A549 (cell line): ENCODE measurements at regions not wholly inside any gene's neighbourhood (a gene's known extent, or its start where the extent isn't known, plus 50 kb on each side); places are given as distances from the start of the nearest gene placed in this dataset.

Experiments
- ATAC-seq, 2 experiments: fragments of 200-7000 bp in 1 of 2; fragments of >200 bp in 1 of 2; cut with Nextera tagmentation in 1 of 2; cut with Tn5 transposase in 1 of 2; 3 replicates each; pipeline versions ENCODE4 v1.8.0 to v1.9.1; 2018 to 2020; ENCODE audit warnings: mild to moderate bottlenecking in 1 of 2, moderate library complexity in 1 of 2
- CTCF ChIA-PET: fragments of 300-600 bp; sonication (Branson Sonifier 250); formaldehyde crosslinking; extraction: SDS; loops from one replicate; lab custom pipeline; 2021; ENCODE audit warnings: antibody characterized with exemption, inconsistent platforms; lab: Yijun Ruan, JAX
- POLR2A ChIA-PET: fragments of 350-600 bp; formaldehyde crosslinking; extraction: SDS; loops from one replicate; lab custom pipeline; 2021; ENCODE audit warnings: antibody characterized with exemption, inconsistent platforms; lab: Yijun Ruan, JAX
- DNase-seq, 2 experiments: peaks; one replicate each; pipeline versions ENCODE4 v3.0.0 to v3.0.0-alpha.2; 2011 to 2016; ENCODE audit warnings: low read depth in 1 of 2, low spot score in 1 of 2
- FAIRE-seq: peaks from 2 replicates; lab custom pipeline; 2011; peaks lifted over from hg19 to GRCh38; lab: Jason Lieb, UNC
- H3K27ac ChIP-seq, 2 experiments: fragments of >200 bp; sonication (Bioruptor Twin); formaldehyde crosslinking; 3 replicates each; pipeline ENCODE4 v1.5.1; 2016 to 2017
- H3K4me1 ChIP-seq: fragments of >200 bp; sonication (Bioruptor Twin); formaldehyde crosslinking; 3 replicates; pipeline ENCODE4 v1.6.1; 2016
- H3K4me2 ChIP-seq: fragments of >200 bp; sonication (Bioruptor Twin); formaldehyde crosslinking; 3 replicates; pipeline ENCODE4 v1.6.1; 2016
- H3K4me3 ChIP-seq: fragments of >200 bp; sonication (Bioruptor Twin); formaldehyde crosslinking; 3 replicates; pipeline ENCODE4 v1.5.1; 2016
- H3K9me3 ChIP-seq: fragments of >200 bp; sonication (Bioruptor Twin); formaldehyde crosslinking; 3 replicates; pipeline ENCODE4 v1.6.1; 2016
- BHLHE40 ChIP-seq: IDR thresholded peaks from 2 replicates; pipeline ENCODE4 v1.6.1; 2012; ENCODE audit warnings: low read depth, low read length, inconsistent platforms
- EHMT2 ChIP-seq: fragments of 200-600 bp; sonication (generic); IDR thresholded peaks from 2 replicates; pipeline ENCODE4 v1.6.1; 2016; ENCODE audit warnings: antibody characterized with exemption, low read depth, mild to moderate bottlenecking, moderate library complexity
- EP300 ChIP-seq, 2 experiments: fragments of >200 bp; sonication (Bioruptor Twin); formaldehyde crosslinking; IDR thresholded peaks; 2 replicates in 1 of 2; 3 replicates in 1 of 2; pipeline ENCODE4 v1.6.1; 2016 to 2017
- FOSB ChIP-seq: fragments of 250-450 bp; sonication (Bioruptor Pico); IDR thresholded peaks from 2 replicates; pipeline ENCODE4 v1.5.0; 2020; ENCODE audit warnings: mild to moderate bottlenecking, moderate library complexity
- HDAC2 ChIP-seq: fragments of 200-600 bp; sonication (generic); IDR thresholded peaks from 2 replicates; pipeline ENCODE4 v1.6.1; 2016
- HOXA7 ChIP-seq: fragments of 250-450 bp; sonication (Bioruptor Pico); IDR thresholded peaks from 2 replicates; pipeline ENCODE4 v1.5.0; 2020; ENCODE audit warnings: mild to moderate bottlenecking, moderate library complexity
- JUN ChIP-seq, 2 experiments: fragments of >200 bp; sonication (Bioruptor Twin); formaldehyde crosslinking; IDR thresholded peaks; 2 replicates in 1 of 2; 3 replicates in 1 of 2; pipeline ENCODE4 v1.6.1; 2016 to 2017
- KDM5A ChIP-seq: fragments of 200-600 bp; sonication (generic); IDR thresholded peaks from 2 replicates; pipeline ENCODE4 v1.6.1; 2016; ENCODE audit warnings: antibody characterized with exemption, mild to moderate bottlenecking
- MAFK ChIP-seq: fragments of 450-650 bp; IDR thresholded peaks from 2 replicates; pipeline ENCODE4 v1.6.1; 2014; ENCODE audit not compliant: partially characterized antibody
- MYC ChIP-seq: IDR thresholded peaks from 2 replicates; pipeline ENCODE4 v1.6.1; 2012; ENCODE audit warnings: mild to moderate bottlenecking, inconsistent platforms, low read length, improper control_type of control experiment, borderline replicate concordance
- NFE2L2 ChIP-seq: fragments of 150-350 bp; conservative IDR thresholded peaks from 2 replicates; pipeline ENCODE4 v1.6.1; 2014; ENCODE audit warnings: low read length
- PHF8 ChIP-seq: fragments of 200-600 bp; sonication (generic); IDR thresholded peaks from 2 replicates; pipeline ENCODE4 v1.6.1; 2016; ENCODE audit warnings: low read depth, mild to moderate bottlenecking, antibody characterized with exemption, moderate library complexity, borderline replicate concordance
- POLR2A ChIP-seq: IDR thresholded peaks from 2 replicates; pipeline ENCODE4 v1.6.1; 2012; ENCODE audit warnings: mild to moderate bottlenecking, low read length
- POLR2AphosphoS2 ChIP-seq: conservative IDR thresholded peaks from 2 replicates; pipeline ENCODE4 v1.6.1; 2012; ENCODE audit warnings: low read length, improper control_type of control experiment, inconsistent platforms
- RCOR1 ChIP-seq: fragments of 150-350 bp; IDR thresholded peaks from 2 replicates; pipeline ENCODE4 v1.6.1; 2014; ENCODE audit warnings: antibody characterized with exemption, low read length, low read depth
- RNF2 ChIP-seq: fragments of 200-600 bp; sonication (generic); IDR thresholded peaks from 2 replicates; pipeline ENCODE4 v1.6.1; 2016; ENCODE audit warnings: low read depth, mild to moderate bottlenecking, antibody characterized with exemption, moderate library complexity, borderline replicate concordance
- SMC3 ChIP-seq: fragments of >200 bp; sonication (Bioruptor Twin); formaldehyde crosslinking; IDR thresholded peaks from 3 replicates; pipeline ENCODE4 v1.6.1; 2018; ENCODE audit warnings: inconsistent platforms
- SREBF2 ChIP-seq: fragments of 450-650 bp; IDR thresholded peaks from 2 replicates; pipeline ENCODE4 v1.6.1; 2014; ENCODE audit warnings: mild to moderate bottlenecking, moderate library complexity
- TFCP2L1 ChIP-seq: fragments of 250-450 bp; sonication (Bioruptor Pico); IDR thresholded peaks from 2 replicates; pipeline ENCODE4 v1.5.0; 2021; ENCODE audit warnings: mild to moderate bottlenecking
- ZC3H11A ChIP-seq: fragments of 450-650 bp; IDR thresholded peaks from 2 replicates; pipeline ENCODE4 v1.6.1; 2014; ENCODE audit warnings: antibody characterized with exemption, mild to moderate bottlenecking
- ZFP36 ChIP-seq: fragments of 450-650 bp; IDR thresholded peaks from 2 replicates; pipeline ENCODE4 v1.6.1; 2014; ENCODE audit warnings: borderline replicate concordance; ENCODE audit not compliant: partially characterized antibody
- ZNF302 ChIP-seq: fragments of 250-450 bp; sonication (Bioruptor Pico); IDR thresholded peaks from 2 replicates; pipeline ENCODE4 v1.9.0; 2021; ENCODE audit warnings: inconsistent platforms, mild to moderate bottlenecking, moderate library complexity
- WGBS: methylation state at CpG from one replicate; pipeline ENCODE4 v1.1.6; 2017; ENCODE audit errors: missing lambda C conversion rate; 5-methylcytosine and 5-hydroxymethylcytosine counted together
- TF ChIP-seq, protein P1 (sequence below): fragments of >200 bp; sonication (Bioruptor Twin); formaldehyde crosslinking; IDR thresholded peaks from 3 replicates; pipeline ENCODE4 v1.5.1; 2016
- TF ChIP-seq, protein P2 (sequence below): IDR thresholded peaks from 2 replicates; pipeline ENCODE4 v1.6.1; 2012
- TF ChIP-seq, protein P3 (sequence below): fragments of 250-450 bp; sonication (Bioruptor Pico); IDR thresholded peaks from 2 replicates; pipeline ENCODE4 v1.5.0; 2020; ENCODE audit warnings: low read depth, mild to moderate bottlenecking, moderate library complexity
- TF ChIP-seq, protein P4 (sequence below): IDR thresholded peaks from 2 replicates; pipeline ENCODE4 v1.6.1; 2012; ENCODE audit warnings: low read depth, borderline replicate concordance
- TF ChIP-seq, protein P5 (sequence below): fragments of >200 bp; sonication (Bioruptor Twin); formaldehyde crosslinking; IDR thresholded peaks from 2 replicates; pipeline ENCODE4 v1.6.1; 2016
- TF ChIP-seq, protein P6 (sequence below): fragments of 250-450 bp; sonication (Bioruptor Pico); IDR thresholded peaks from 2 replicates; pipeline ENCODE4 v1.5.0; 2021; ENCODE audit warnings: mild to moderate bottlenecking, moderate library complexity, borderline replicate concordance

DNA sequence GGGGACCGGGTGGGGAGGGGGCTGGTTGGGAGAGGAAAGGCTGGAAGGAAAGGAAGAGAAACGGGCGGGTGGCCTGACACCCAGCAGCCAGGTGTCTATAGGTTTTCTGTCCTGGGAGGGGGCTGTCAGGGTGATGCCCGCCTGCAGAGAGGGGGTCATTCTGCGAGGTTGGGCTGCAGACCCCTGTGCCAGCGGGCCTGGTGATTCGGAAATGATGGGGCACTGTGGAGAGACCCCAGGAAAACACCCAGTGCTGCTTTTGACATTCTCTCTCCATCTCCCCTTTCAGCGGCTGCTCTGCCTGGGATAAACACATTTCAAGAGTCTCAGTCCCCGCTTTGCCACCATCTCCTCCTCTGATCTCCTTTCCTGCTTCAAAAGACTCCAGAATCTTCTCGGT, 168.5 kb upstream of the RTL1 start:
- TF ChIP-seq FOSB (CRISPR knock-in tag): no peak
- TF ChIP-seq, protein P1, sequence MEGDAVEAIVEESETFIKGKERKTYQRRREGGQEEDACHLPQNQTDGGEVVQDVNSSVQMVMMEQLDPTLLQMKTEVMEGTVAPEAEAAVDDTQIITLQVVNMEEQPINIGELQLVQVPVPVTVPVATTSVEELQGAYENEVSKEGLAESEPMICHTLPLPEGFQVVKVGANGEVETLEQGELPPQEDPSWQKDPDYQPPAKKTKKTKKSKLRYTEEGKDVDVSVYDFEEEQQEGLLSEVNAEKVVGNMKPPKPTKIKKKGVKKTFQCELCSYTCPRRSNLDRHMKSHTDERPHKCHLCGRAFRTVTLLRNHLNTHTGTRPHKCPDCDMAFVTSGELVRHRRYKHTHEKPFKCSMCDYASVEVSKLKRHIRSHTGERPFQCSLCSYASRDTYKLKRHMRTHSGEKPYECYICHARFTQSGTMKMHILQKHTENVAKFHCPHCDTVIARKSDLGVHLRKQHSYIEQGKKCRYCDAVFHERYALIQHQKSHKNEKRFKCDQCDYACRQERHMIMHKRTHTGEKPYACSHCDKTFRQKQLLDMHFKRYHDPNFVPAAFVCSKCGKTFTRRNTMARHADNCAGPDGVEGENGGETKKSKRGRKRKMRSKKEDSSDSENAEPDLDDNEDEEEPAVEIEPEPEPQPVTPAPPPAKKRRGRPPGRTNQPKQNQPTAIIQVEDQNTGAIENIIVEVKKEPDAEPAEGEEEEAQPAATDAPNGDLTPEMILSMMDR: no peak
- no peak for TF ChIP-seq NFE2L2
- no peak for TF ChIP-seq POLR2A
- TF ChIP-seq MYC: no peak
- TF ChIP-seq HDAC2: no peak
- no peak for TF ChIP-seq MAFK
- TF ChIP-seq JUN (IDR thresholded peaks at IDR 0.05): no peak
- TF ChIP-seq, protein P2, sequence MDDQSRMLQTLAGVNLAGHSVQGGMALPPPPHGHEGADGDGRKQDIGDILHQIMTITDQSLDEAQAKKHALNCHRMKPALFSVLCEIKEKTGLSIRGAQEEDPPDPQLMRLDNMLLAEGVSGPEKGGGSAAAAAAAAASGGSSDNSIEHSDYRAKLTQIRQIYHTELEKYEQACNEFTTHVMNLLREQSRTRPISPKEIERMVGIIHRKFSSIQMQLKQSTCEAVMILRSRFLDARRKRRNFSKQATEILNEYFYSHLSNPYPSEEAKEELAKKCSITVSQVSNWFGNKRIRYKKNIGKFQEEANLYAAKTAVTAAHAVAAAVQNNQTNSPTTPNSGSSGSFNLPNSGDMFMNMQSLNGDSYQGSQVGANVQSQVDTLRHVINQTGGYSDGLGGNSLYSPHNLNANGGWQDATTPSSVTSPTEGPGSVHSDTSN: no peak
- no peak for TF ChIP-seq KDM5A
- TF ChIP-seq, protein P3, sequence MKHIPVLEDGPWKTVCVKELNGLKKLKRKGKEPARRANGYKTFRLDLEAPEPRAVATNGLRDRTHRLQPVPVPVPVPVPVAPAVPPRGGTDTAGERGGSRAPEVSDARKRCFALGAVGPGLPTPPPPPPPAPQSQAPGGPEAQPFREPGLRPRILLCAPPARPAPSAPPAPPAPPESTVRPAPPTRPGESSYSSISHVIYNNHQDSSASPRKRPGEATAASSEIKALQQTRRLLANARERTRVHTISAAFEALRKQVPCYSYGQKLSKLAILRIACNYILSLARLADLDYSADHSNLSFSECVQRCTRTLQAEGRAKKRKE (CRISPR knock-in tag): no peak
- no peak for TF ChIP-seq POLR2AphosphoS2
- no peak for TF ChIP-seq BHLHE40
- TF ChIP-seq, protein P4, sequence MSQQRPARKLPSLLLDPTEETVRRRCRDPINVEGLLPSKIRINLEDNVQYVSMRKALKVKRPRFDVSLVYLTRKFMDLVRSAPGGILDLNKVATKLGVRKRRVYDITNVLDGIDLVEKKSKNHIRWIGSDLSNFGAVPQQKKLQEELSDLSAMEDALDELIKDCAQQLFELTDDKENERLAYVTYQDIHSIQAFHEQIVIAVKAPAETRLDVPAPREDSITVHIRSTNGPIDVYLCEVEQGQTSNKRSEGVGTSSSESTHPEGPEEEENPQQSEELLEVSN: no peak
- no peak for TF ChIP-seq RNF2
- no peak for TF ChIP-seq ZNF302 (CRISPR knock-in tag)
- no peak for TF ChIP-seq SREBF2
- no peak for TF ChIP-seq ZC3H11A
- Histone ChIP-seq H3K9me3 (no peaks in the 10 kb centered on the region), H3K4me2 (peak overlapping the region; percentile 62), H3K27ac (peak overlapping the region; percentile 92), H3K4me1 (peaks cover 37% of the 10 kb centered on the region), H3K4me3 (no peak overlapping the region)
- ChIA-PET CTCF (interaction anchor here (0.9 to 2.9 kb wide), 2 partner anchors 163 to 491 kb away, joined by 3 to 12 read pairs; no protein-coding TSS in a partner anchor), POLR2A (no interaction called here)
- DNase-seq: no peak
- 76% methylated on average over 10 of the region's 10 CpGs for WGBS
- FAIRE-seq: no peak
- ATAC-seq: no peak

DNA sequence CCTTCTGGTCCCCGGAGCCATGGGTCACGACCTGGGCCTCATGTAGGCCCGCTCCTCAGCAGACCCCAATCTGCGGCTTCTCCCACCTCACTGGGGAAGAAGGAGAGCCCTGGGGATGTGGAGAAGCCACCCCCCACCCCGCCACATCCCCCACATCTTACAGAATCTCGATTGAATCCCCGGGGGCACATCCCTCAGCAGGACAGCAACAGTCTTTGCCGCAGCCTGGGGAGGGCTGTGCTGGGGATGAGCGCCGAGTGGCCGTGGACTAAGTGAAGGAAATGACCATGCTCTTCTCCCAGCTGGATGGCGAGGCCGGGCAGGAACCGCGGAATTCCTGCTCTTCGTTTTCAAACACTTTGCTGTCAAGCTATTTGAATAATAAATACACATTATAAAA, 169.0 kb upstream of the RTL1 start:
- Histone ChIP-seq H3K27ac (peak overlapping the region; percentile 92), H3K4me2 (peak overlapping the region; percentile 62), H3K4me1 (peaks cover 37% of the 10 kb centered on the region), H3K4me3 (no peak overlapping the region), H3K9me3 (no peaks in the 10 kb centered on the region)
- DNase-seq: peak in 1 of 2 experiments; percentile 20
- peak; percentile 13 to 39; a peak in 4 of 6 replicates for ATAC-seq
- no peak for FAIRE-seq
- 44% methylated on average over 16 of the region's 16 CpGs for WGBS
- POLR2A ChIA-PET: no interaction called here
- CTCF ChIA-PET: interaction anchor here (0.9 to 2.9 kb wide), 2 partner anchors 163 to 490 kb away, joined by 3 to 12 read pairs; no protein-coding TSS in a partner anchor
- TF ChIP-seq, protein P1: no peak
- TF ChIP-seq EHMT2 (no peak), SREBF2 (no peak), EP300 (IDR thresholded peaks at IDR 0.05) (no peak), HOXA7 (CRISPR knock-in tag) (no peak), TFCP2L1 (CRISPR knock-in tag) (no peak), ZFP36 (no peak), MAFK (no peak), POLR2AphosphoS2 (no peak), PHF8 (no peak), SMC3 (no peak), FOSB (CRISPR knock-in tag) (no peak), RCOR1 (no peak)
- TF ChIP-seq, protein P3 (CRISPR knock-in tag): no peak
- TF ChIP-seq, protein P5, sequence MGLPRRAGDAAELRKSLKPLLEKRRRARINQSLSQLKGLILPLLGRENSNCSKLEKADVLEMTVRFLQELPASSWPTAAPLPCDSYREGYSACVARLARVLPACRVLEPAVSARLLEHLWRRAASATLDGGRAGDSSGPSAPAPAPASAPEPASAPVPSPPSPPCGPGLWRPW: no peak
- TF ChIP-seq, protein P6, sequence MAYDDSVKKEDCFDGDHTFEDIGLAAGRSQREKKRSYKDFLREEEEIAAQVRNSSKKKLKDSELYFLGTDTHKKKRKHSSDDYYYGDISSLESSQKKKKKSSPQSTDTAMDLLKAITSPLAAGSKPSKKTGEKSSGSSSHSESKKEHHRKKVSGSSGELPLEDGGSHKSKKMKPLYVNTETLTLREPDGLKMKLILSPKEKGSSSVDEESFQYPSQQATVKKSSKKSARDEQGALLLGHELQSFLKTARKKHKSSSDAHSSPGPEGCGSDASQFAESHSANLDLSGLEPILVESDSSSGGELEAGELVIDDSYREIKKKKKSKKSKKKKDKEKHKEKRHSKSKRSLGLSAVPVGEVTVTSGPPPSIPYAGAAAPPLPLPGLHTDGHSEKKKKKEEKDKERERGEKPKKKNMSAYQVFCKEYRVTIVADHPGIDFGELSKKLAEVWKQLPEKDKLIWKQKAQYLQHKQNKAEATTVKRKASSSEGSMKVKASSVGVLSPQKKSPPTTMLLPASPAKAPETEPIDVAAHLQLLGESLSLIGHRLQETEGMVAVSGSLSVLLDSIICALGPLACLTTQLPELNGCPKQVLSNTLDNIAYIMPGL (CRISPR knock-in tag): no peak
